ENCODE measurements at regions not wholly inside any gene's neighbourhood (a gene's known extent, or its start where the extent isn't known, plus 50 kb on each side); places are given as distances from the start of the nearest gene placed in this dataset.

GRCh38 chr11:105274631-105275030 is 135.1 kb upstream of the CARD18 start:
- Histone ChIP-seq H4K20me1 (replicated peaks; ENCODE audit: control insufficient read depth, insufficient read depth, low read length) (no peaks in the 10 kb centered on the region), H3K4me3 (no peak overlapping the region), H3K27ac (ENCODE audit: extremely low read depth, low read depth, low read length) (no peak overlapping the region), H3K27me3 (ENCODE audit: control insufficient read depth in 2 of 2, insufficient read depth in 2 of 2, low read length in 2 of 2) (no peaks in the 10 kb centered on the region), H3K4me2 (ENCODE audit: insufficient read depth, low read length) (no peak overlapping the region), H3K9ac (ENCODE audit: insufficient read depth in 1 of 2, low read depth in 2 of 2, low read length in 2 of 2) (no peak overlapping the region), H3K79me2 (ENCODE audit: control insufficient read depth, insufficient read depth, low read length) (no peaks in the 10 kb centered on the region), H2AFZ (ENCODE audit: low read depth, low read length) (no peak overlapping the region), H3K9me1 (ENCODE audit: control insufficient read depth, insufficient read depth, low read length) (no peaks in the 10 kb centered on the region), H3K4me1 (replicated peaks in 1 of 2; ENCODE audit: control insufficient read depth in 2 of 2, insufficient read depth in 2 of 2, low read length in 2 of 2) (no peaks in the 10 kb centered on the region), H3K36me3 (ENCODE audit: control insufficient read depth, insufficient read depth, low read length) (no peaks in the 10 kb centered on the region), H3K9me3 (replicated peaks; ENCODE audit: control insufficient read depth, insufficient read depth, low read depth, low read length) (no peaks in the 10 kb centered on the region)
- intact Hi-C loops (cut with micrococcal nuclease) (no loop called here), in situ Hi-C loops (cut with MboI) (no loop called here)
- ATAC-seq (no peak), FAIRE-seq (no peak), DNase-seq (ENCODE audit: extremely low read depth in 1 of 4, low spot score in 3 of 4) (no peak)
- no TSS peak for BruUV-seq (replicated peaks)
- ChIA-PET POLR2A (no interaction called here), CTCF (ENCODE audit: low intra/inter-chr PET ratio) (no interaction called here)
- TF ChIP-seq ZNF133 (CRISPR knock-in tag; IDR thresholded peaks at IDR 0.05) = no peak
- TF ChIP-seq FOXP1 (CRISPR knock-in tag; IDR thresholded peaks at IDR 0.05) = no peak
- TF ChIP-seq ZNF232 (CRISPR knock-in tag; IDR thresholded peaks at IDR 0.05) = no peak
- TF ChIP-seq ZBTB12 (CRISPR knock-in tag; IDR thresholded peaks at IDR 0.05) = no peak
- TF ChIP-seq ZNF253 (CRISPR knock-in tag; conservative IDR thresholded peaks at IDR 0.05) = no peak
- TF ChIP-seq ZFPM2 (CRISPR knock-in tag; IDR thresholded peaks at IDR 0.05) = no peak
- no peak for TF ChIP-seq MCM5 (IDR thresholded peaks at IDR 0.05; ENCODE audit: low read depth)
- no peak for TF ChIP-seq MAFF (IDR thresholded peaks at IDR 0.05; ENCODE audit: low read length)
- no peak for TF ChIP-seq E2F8 (IDR thresholded peaks at IDR 0.05; ENCODE audit: low read depth, partially characterized antibody)
- TF ChIP-seq POU5F1 (IDR thresholded peaks at IDR 0.05; ENCODE audit: borderline replicate concordance, low read depth, low read length, partially characterized antibody) = no peak
- no peak for TF ChIP-seq ELF2 (CRISPR knock-in tag; IDR thresholded peaks at IDR 0.05)
- no peak for TF ChIP-seq MLLT1 (IDR thresholded peaks at IDR 0.05)
- no peak for TF ChIP-seq ZNF76 (CRISPR knock-in tag; IDR thresholded peaks at IDR 0.05; ENCODE audit: borderline replicate concordance)
- no peak for TF ChIP-seq ZNF398 (CRISPR knock-in tag; IDR thresholded peaks at IDR 0.05)
- TF ChIP-seq ZBTB43 (CRISPR knock-in tag; IDR thresholded peaks at IDR 0.05) = no peak
- TF ChIP-seq PCBP2 (IDR thresholded peaks at IDR 0.05; ENCODE audit: low read depth, low read length, poor library complexity, severe bottlenecking) = no peak
